GM19372 (cell line): ENCODE measurements at regions not wholly inside any gene's neighbourhood (a gene's known extent, or its start where the extent isn't known, plus 50 kb on each side); places are given as distances from the start of the nearest gene placed in this dataset.
"Not testable (repeated sequence)": the region's sequence is repeated elsewhere in the genome, so short reads cannot be mapped to it uniquely, and the experiment has no call there.

Experiments used
- ATAC-seq: cut with Tn5 transposase; IDR thresholded peaks from one replicate; pipeline ENCODE4 v1.9.1; 2021; ENCODE audit warnings: mild to moderate bottlenecking, low read depth, moderate library complexity; ENCODE audit not compliant: unreplicated experiment

- ATAC-seq = no peak
These were observed 58.0 kb upstream of the DAAM1 start for GRCh38 chr14:59130462-59130861.

GRCh38 chr14:59131938-59132795 lies 56.3 kb upstream of the DAAM1 start:
- ATAC-seq = no peak

DNA sequence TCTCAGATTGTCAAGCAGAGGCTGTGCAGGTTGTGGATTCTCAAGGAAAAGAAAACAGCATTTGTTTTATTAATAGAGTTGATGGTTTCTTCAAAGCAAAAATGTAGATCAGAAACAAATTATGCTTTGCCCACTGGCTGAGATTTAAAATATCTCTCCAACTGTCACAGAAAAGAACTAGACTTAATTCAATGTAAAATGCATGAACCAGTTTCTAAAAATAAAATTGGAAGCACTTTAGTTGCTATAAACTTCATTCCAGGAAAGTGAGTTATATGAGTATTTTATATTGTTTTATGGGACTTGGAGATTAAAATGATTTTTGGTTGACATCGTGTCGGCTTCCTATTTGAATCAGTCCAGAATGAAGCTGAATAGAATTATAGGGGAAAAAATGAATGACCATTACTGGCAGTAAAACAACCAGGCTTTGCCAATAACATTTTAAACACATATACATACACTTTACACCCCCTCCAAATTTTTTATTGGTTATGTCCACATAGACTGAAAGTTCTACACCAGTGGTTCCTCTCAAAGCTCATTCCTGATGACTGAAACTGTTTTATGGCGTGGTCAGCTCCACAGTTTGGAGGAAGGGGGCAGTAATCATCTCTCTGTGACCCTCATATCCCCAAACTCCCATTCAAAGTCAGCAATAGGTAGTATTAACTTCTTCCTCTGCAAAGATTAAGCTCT lies 55.5 kb upstream of the DAAM1 start:
- no peak for ATAC-seq

DNA sequence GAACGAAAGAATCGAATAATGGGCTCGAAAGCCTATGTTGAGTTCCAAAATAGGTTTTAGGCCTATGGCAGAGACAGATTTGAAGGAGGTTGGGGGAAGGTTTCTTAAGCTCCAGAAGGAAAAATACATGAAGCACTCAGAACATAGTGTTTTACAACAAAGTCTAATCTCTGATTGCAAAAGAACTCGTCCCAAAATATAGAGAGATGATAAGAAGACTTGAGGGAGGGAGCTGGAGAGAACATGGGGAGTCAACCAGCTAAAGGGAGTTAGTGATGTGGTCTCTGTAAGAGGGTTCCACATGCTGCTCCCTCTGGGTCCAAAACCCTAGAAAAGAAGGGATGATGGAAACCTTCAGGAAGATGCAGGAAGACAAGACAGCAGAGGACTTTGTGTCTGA lies 54.8 kb upstream of the DAAM1 start:
- ATAC-seq = no peak

DNA sequence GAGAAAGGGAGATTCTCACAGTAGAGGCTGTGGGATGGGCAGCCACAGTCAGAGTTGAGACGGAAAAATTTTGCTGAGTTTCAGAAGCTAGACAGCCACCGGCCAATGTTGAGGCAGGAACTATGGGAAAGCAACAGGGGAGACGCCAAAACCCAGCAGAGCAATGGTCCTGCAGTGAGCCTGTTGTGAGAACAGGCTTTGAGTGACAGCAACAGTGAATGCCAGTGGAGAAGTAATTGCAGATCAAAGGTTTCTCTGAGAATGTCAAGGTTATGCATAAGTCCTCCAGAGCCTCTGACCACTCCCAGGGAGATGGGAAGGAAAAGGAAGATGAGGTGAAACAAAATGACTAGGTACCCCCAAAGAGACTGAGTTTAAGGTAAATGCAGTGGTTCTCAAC lies 54.2 kb upstream of the DAAM1 start:
- ATAC-seq = no peak

DNA sequence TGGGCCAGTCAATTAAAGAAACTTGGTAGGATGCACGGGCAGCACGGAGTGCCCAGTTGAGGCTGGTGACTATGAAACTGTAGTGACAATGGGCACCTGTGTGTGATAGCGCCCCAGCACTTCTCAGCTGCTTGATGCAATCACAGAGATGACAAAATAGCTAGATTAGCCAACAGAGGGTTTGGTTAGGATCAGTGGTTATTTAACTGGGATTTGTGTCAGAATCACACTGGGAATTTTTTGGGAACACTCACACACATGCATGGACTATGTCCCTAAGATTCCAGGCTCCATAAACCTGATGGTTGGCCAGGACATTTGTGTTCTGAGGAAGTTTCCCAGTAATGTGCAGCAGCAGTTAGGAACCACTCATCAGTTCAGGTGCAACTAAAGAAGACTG lies 51.2 kb upstream of the DAAM1 start:
- no peak for ATAC-seq

DNA sequence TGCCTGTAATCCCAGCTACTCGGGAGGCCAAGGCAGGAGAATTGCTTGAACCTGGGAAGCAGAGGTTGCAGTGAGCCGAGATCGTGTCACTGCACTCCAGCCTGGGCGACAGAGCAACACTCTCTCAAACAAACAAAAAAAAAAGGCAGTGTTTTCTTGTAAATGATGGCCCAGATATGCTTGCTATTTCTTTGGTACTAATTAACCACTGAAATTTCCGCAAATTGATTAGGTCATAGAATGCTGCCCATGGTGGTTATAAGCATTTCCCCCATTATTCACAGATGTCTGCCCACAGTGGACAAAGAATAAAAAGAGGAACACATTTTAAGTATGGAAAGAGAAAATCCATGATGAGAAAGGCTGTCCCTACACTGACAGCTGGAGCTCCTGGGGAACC lies 49.9 kb upstream of the DAAM1 start:
- ATAC-seq = not testable (repeated sequence)
